ENCODE measurements at regions not wholly inside any gene's neighbourhood (a gene's known extent, or its start where the extent isn't known, plus 50 kb on each side); places are given as distances from the start of the nearest gene placed in this dataset.

- H3K4me2 ChIP-seq (ENCODE audit: extremely low read depth, insufficient read depth, low read length), result peak overlapping the region; percentile 29
- no peak overlapping the region for H2AFZ ChIP-seq (ENCODE audit: low read length)
- peak in 1 of 2 donors; percentile 23 for DNase-seq (ENCODE audit: low read depth in 2 of 2)
- no peaks in the 10 kb centered on the region for H4K20me1 ChIP-seq (ENCODE audit: control insufficient read depth, extremely low read depth, insufficient read depth, low read length)
- H3K27me3 ChIP-seq (ENCODE audit: control insufficient read depth, insufficient read depth, low read length), result no peaks in the 10 kb centered on the region
- no peaks in the 10 kb centered on the region for H3K79me2 ChIP-seq (ENCODE audit: control insufficient read depth, insufficient read depth, low read length)
- H3K27ac ChIP-seq (ENCODE audit: insufficient read depth, low read length), result no peak overlapping the region
- peaks cover 4% of the 10 kb centered on the region for H3K4me1 ChIP-seq (ENCODE audit: control insufficient read depth, extremely low read depth, insufficient read depth, low read length)
- H3K9ac ChIP-seq (ENCODE audit: insufficient read depth, low read length), result no peak overlapping the region
- TF ChIP-seq EZH2 (IDR thresholded peaks at IDR 0.05; ENCODE audit: low read length, missing control alignments), result no peak
- no peak for TF ChIP-seq CTCF (conservative IDR thresholded peaks at IDR 0.05 in 1 of 2, IDR thresholded peaks at IDR 0.05 in 1 of 2; ENCODE audit: low read depth in 1 of 2, low read length in 2 of 2)
- no peak overlapping the region for H3K4me3 ChIP-seq (replicated peaks in 1 of 4; ENCODE audit: control extremely low read depth in 1 of 4, insufficient read depth in 1 of 4, low read depth in 3 of 4, low read length in 4 of 4)
- H3K36me3 ChIP-seq (ENCODE audit: control insufficient read depth, insufficient read depth, low read length), result no peaks in the 10 kb centered on the region
- H3K9me3 ChIP-seq (ENCODE audit: control insufficient read depth, insufficient read depth, low read depth, low read length), result no peaks in the 10 kb centered on the region
Observed at GRCh38 chr13:39259371-39260140, 221.3 kb downstream of the NHLRC3 start.

DNA sequence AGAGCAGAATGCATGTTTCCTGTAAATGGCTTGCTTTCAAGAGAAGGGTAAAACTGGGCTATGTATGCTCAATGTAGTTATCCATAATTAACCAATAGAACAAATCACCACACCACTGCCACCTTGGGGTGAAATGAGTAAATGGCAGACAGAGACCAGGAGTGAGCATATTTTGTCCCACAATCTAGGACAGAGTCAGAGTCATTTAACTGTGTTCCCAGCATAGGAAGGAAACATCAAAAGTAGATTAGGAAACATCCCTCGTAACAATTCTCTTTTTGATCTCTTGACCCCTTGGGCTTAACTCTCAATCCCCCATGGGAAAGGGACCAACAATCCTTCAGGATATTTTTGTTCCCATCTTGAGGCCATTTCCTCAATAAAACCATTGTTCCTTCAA is 224.8 kb downstream of the NHLRC3 start:
- H3K36me3 ChIP-seq (ENCODE audit: control insufficient read depth, insufficient read depth, low read length), result no peaks in the 10 kb centered on the region
- TF ChIP-seq EZH2 (IDR thresholded peaks at IDR 0.05; ENCODE audit: low read length, missing control alignments) (no peak), CTCF (conservative IDR thresholded peaks at IDR 0.05 in 1 of 2, IDR thresholded peaks at IDR 0.05 in 1 of 2; ENCODE audit: low read depth in 1 of 2, low read length in 2 of 2) (peak; percentile 78 to 79)
- no peaks in the 10 kb centered on the region for H3K9me3 ChIP-seq (ENCODE audit: control insufficient read depth, insufficient read depth, low read depth, low read length)
- no peaks in the 10 kb centered on the region for H3K79me2 ChIP-seq (ENCODE audit: control insufficient read depth, insufficient read depth, low read length)
- no peaks in the 10 kb centered on the region for H3K27me3 ChIP-seq (ENCODE audit: control insufficient read depth, insufficient read depth, low read length)
- no peak overlapping the region for H3K4me2 ChIP-seq (ENCODE audit: extremely low read depth, insufficient read depth, low read length)
- H3K27ac ChIP-seq (ENCODE audit: insufficient read depth, low read length), result no peak overlapping the region
- no peaks in the 10 kb centered on the region for H4K20me1 ChIP-seq (ENCODE audit: control insufficient read depth, extremely low read depth, insufficient read depth, low read length)
- H2AFZ ChIP-seq (ENCODE audit: low read length), result no peak overlapping the region
- no peak overlapping the region for H3K4me3 ChIP-seq (replicated peaks in 1 of 4; ENCODE audit: control extremely low read depth in 1 of 4, insufficient read depth in 1 of 4, low read depth in 3 of 4, low read length in 4 of 4)
- H3K4me1 ChIP-seq (ENCODE audit: control insufficient read depth, extremely low read depth, insufficient read depth, low read length), result peaks cover 4% of the 10 kb centered on the region
- no peak overlapping the region for H3K9ac ChIP-seq (ENCODE audit: insufficient read depth, low read length)
- peak; percentile 10 to 50 for DNase-seq (ENCODE audit: low read depth in 2 of 2)

DNA sequence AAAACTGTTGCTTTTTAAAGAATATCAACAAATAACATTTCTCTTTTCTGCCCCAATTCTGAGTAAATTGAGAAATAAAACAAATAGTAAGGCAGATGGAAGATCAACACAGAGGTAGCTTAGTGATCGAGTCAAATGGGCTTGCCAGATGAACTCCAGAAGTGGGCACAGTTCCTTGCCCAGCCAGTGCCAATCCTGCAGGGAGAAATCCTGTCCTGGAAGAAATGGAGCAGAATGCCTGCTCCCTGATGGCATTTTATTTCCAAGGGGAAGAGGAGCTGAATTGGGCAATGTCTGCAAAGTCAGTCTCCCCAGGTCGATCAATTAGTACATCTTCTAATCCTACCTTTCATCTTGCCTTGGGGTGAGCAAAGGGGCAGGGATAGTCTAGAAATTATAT is 225.3 kb downstream of the NHLRC3 start:
- H3K79me2 ChIP-seq (ENCODE audit: control insufficient read depth, insufficient read depth, low read length), result no peaks in the 10 kb centered on the region
- no peak for TF ChIP-seq EZH2 (IDR thresholded peaks at IDR 0.05; ENCODE audit: low read length, missing control alignments)
- no peak for TF ChIP-seq CTCF (conservative IDR thresholded peaks at IDR 0.05 in 1 of 2, IDR thresholded peaks at IDR 0.05 in 1 of 2; ENCODE audit: low read depth in 1 of 2, low read length in 2 of 2)
- no peak overlapping the region for H3K4me3 ChIP-seq (replicated peaks in 1 of 4; ENCODE audit: control extremely low read depth in 1 of 4, insufficient read depth in 1 of 4, low read depth in 3 of 4, low read length in 4 of 4)
- H3K9me3 ChIP-seq (ENCODE audit: control insufficient read depth, insufficient read depth, low read depth, low read length), result no peaks in the 10 kb centered on the region
- no peaks in the 10 kb centered on the region for H3K36me3 ChIP-seq (ENCODE audit: control insufficient read depth, insufficient read depth, low read length)
- H4K20me1 ChIP-seq (ENCODE audit: control insufficient read depth, extremely low read depth, insufficient read depth, low read length), result no peaks in the 10 kb centered on the region
- peaks cover 4% of the 10 kb centered on the region for H3K4me1 ChIP-seq (ENCODE audit: control insufficient read depth, extremely low read depth, insufficient read depth, low read length)
- no peak overlapping the region for H3K27ac ChIP-seq (ENCODE audit: insufficient read depth, low read length)
- no peak overlapping the region for H3K9ac ChIP-seq (ENCODE audit: insufficient read depth, low read length)
- no peak for DNase-seq (ENCODE audit: low read depth in 2 of 2)
- no peak overlapping the region for H3K4me2 ChIP-seq (ENCODE audit: extremely low read depth, insufficient read depth, low read length)
- no peak overlapping the region for H2AFZ ChIP-seq (ENCODE audit: low read length)
- H3K27me3 ChIP-seq (ENCODE audit: control insufficient read depth, insufficient read depth, low read length), result no peaks in the 10 kb centered on the region
